Hepatocyte (in vitro differentiated cells): ENCODE measurements at regions not wholly inside any gene's neighbourhood (a gene's known extent, or its start where the extent isn't known, plus 50 kb on each side); places are given as distances from the start of the nearest gene placed in this dataset.

Source experiments
- DNase-seq: peaks from one replicate; pipeline ENCODE4 v3.0.0-alpha.2; 2016; ENCODE audit warnings: low spot score
- H2AFZ ChIP-seq: fragments of 200-600 bp; sonication (generic); 2 replicates; pipeline ENCODE4 v1.6.0; 2016; ENCODE audit warnings: antibody characterized with exemption, mild to moderate bottlenecking
- H3K27ac ChIP-seq: fragments of 200-600 bp; sonication (generic); 2 replicates; pipeline ENCODE4 v1.5.1; 2016; ENCODE audit warnings: mild to moderate bottlenecking
- H3K27me3 ChIP-seq: fragments of 200-600 bp; sonication (generic); 2 replicates; pipeline ENCODE4 v1.6.1; 2016
- H3K36me3 ChIP-seq: fragments of 200-600 bp; sonication (generic); replicated peaks from 2 replicates; pipeline ENCODE4 v1.5.1; 2016; ENCODE audit warnings: low read depth; ENCODE audit not compliant: insufficient read depth
- H3K4me1 ChIP-seq: fragments of 200-600 bp; sonication (generic); 2 replicates; pipeline ENCODE4 v1.5.1; 2016; ENCODE audit warnings: mild to moderate bottlenecking, moderate library complexity; ENCODE audit not compliant: insufficient read depth
- H3K4me2 ChIP-seq: fragments of 200-600 bp; sonication (generic); 2 replicates; pipeline ENCODE4 v1.6.0; 2016
- H3K4me3 ChIP-seq: fragments of 200-600 bp; sonication (generic); 2 replicates; pipeline ENCODE4 v1.5.1; 2016; ENCODE audit warnings: mild to moderate bottlenecking
- H3K79me2 ChIP-seq: fragments of 200-600 bp; sonication (generic); 2 replicates; pipeline ENCODE4 v1.6.0; 2017; ENCODE audit warnings: mild to moderate bottlenecking
- H3K9me2 ChIP-seq: fragments of 200-600 bp; sonication (generic); replicated peaks from 2 replicates; pipeline ENCODE4 v1.6.0; 2017; ENCODE audit warnings: mild to moderate bottlenecking; ENCODE audit not compliant: insufficient read depth
- H3K9me3 ChIP-seq: fragments of 200-600 bp; sonication (generic); 2 replicates; pipeline ENCODE4 v1.5.1; 2016; ENCODE audit warnings: low read depth, mild to moderate bottlenecking
- H4K20me1 ChIP-seq: fragments of 200-600 bp; sonication (generic); 2 replicates; pipeline ENCODE4 v1.6.0; 2016; ENCODE audit warnings: mild to moderate bottlenecking; ENCODE audit not compliant: insufficient read depth, poor library complexity, severe bottlenecking
- EZH2 ChIP-seq: fragments of 200-600 bp; sonication (generic); IDR thresholded peaks from 2 replicates; pipeline ENCODE4 v1.6.1; 2016; ENCODE audit warnings: antibody characterized with exemption, mild to moderate bottlenecking, borderline replicate concordance
- EZH2phosphoT487 ChIP-seq: fragments of 200-600 bp; sonication (generic); IDR thresholded peaks from one replicate; pipeline ENCODE4 v1.6.1; 2018; ENCODE audit warnings: antibody characterized with exemption, mild to moderate bottlenecking, low read depth, moderate library complexity; ENCODE audit not compliant: unreplicated experiment, severe bottlenecking
- WGBS: methylation state at CpG from one replicate; pipeline ENCODE4 v1.1.6; 2016; ENCODE audit warnings: low lambda C conversion rate; ENCODE audit errors: missing lambda C conversion rate; 5-methylcytosine and 5-hydroxymethylcytosine counted together
- TF ChIP-seq, protein P1 (sequence below): fragments of 200-600 bp; sonication (generic); IDR thresholded peaks from 2 replicates; pipeline ENCODE4 v1.5.1; 2016; ENCODE audit warnings: antibody characterized with exemption, mild to moderate bottlenecking; ENCODE audit not compliant: poor library complexity

GRCh38 chr4:181061787-181062186 lies 1181.4 kb upstream of the TENM3 start:
- no peaks in the 10 kb centered on the region for H3K36me3 ChIP-seq
- no peak overlapping the region for H3K4me3 ChIP-seq
- TF ChIP-seq, protein P1, sequence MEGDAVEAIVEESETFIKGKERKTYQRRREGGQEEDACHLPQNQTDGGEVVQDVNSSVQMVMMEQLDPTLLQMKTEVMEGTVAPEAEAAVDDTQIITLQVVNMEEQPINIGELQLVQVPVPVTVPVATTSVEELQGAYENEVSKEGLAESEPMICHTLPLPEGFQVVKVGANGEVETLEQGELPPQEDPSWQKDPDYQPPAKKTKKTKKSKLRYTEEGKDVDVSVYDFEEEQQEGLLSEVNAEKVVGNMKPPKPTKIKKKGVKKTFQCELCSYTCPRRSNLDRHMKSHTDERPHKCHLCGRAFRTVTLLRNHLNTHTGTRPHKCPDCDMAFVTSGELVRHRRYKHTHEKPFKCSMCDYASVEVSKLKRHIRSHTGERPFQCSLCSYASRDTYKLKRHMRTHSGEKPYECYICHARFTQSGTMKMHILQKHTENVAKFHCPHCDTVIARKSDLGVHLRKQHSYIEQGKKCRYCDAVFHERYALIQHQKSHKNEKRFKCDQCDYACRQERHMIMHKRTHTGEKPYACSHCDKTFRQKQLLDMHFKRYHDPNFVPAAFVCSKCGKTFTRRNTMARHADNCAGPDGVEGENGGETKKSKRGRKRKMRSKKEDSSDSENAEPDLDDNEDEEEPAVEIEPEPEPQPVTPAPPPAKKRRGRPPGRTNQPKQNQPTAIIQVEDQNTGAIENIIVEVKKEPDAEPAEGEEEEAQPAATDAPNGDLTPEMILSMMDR, result no peak
- TF ChIP-seq EZH2 (no peak), EZH2phosphoT487 (no peak)
- no peaks in the 10 kb centered on the region for H3K9me3 ChIP-seq
- no peaks in the 10 kb centered on the region for H4K20me1 ChIP-seq
- no peak overlapping the region for H2AFZ ChIP-seq
- no peak overlapping the region for H3K27ac ChIP-seq
- DNase-seq, result no peak
- H3K4me1 ChIP-seq, result no peaks in the 10 kb centered on the region
- H3K9me2 ChIP-seq, result no peaks in the 10 kb centered on the region
- H3K4me2 ChIP-seq, result no peak overlapping the region
- no peaks in the 10 kb centered on the region for H3K27me3 ChIP-seq
- no peaks in the 10 kb centered on the region for H3K79me2 ChIP-seq
- WGBS, result 56% methylated on average over 1 of the region's 1 CpG

DNA sequence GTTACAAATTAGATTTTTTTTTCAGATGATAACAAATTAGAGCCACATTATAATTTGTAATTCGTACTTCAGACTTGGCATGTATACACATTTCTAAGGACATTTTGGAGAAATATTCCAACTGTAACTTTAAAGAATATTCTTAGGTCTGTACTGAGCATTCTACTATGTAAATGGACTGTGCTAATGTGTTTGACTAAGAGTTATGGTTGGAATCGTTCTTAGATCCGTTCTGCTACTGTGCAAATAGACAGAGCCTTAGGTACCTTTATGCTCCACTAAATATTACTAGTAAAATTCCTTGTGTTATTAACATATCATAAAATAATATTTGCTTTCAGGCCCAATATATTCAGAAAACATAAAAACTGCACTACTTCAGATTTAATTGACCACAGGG lies 1180.0 kb upstream of the TENM3 start:
- TF ChIP-seq EZH2phosphoT487 (no peak), EZH2 (no peak)
- TF ChIP-seq, protein P1, result no peak
- Histone ChIP-seq H3K79me2 (no peaks in the 10 kb centered on the region), H3K4me1 (no peaks in the 10 kb centered on the region), H3K36me3 (no peaks in the 10 kb centered on the region), H3K4me2 (no peak overlapping the region), H3K9me3 (no peaks in the 10 kb centered on the region), H2AFZ (no peak overlapping the region), H3K27ac (no peak overlapping the region), H3K4me3 (no peak overlapping the region), H3K9me2 (no peaks in the 10 kb centered on the region), H3K27me3 (no peaks in the 10 kb centered on the region), H4K20me1 (no peaks in the 10 kb centered on the region)
- 78% methylated on average over 3 of the region's 3 CpGs for WGBS
- no peak for DNase-seq

DNA sequence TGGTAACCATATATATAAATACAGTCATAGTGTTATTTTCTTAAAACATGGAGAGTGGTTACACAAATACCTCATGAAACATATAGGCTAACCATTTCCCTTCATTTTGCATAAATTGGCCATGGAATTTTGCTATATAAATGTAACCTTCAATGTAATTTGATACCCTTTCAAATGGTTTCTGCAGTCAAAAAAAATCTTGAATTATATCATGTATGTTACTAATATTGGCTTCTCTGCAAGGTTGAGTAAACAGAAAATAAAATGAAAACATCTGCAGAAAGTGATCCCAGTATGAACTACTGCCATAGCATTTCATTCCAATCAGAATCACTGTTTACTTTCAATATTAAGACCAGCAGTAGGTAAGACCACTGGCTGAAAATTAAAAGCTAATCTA lies 1165.9 kb upstream of the TENM3 start:
- no peak overlapping the region for H3K27ac ChIP-seq
- no peak overlapping the region for H2AFZ ChIP-seq
- no peaks in the 10 kb centered on the region for H3K9me2 ChIP-seq
- H3K4me2 ChIP-seq, result no peak overlapping the region
- no peaks in the 10 kb centered on the region for H3K9me3 ChIP-seq
- TF ChIP-seq EZH2phosphoT487 (no peak), EZH2 (no peak)
- TF ChIP-seq, protein P1, result no peak
- no peaks in the 10 kb centered on the region for H3K79me2 ChIP-seq
- H3K36me3 ChIP-seq, result no peaks in the 10 kb centered on the region
- H3K4me1 ChIP-seq, result no peaks in the 10 kb centered on the region
- no peak for DNase-seq
- no peaks in the 10 kb centered on the region for H3K27me3 ChIP-seq
- no peaks in the 10 kb centered on the region for H4K20me1 ChIP-seq
- H3K4me3 ChIP-seq, result no peak overlapping the region

GRCh38 chr4:181078196-181078595 lies 1165.0 kb upstream of the TENM3 start:
- no peak for DNase-seq
- 79% methylated on average over 1 of the region's 1 CpG for WGBS

More at GRCh38 chr4:181078196-181078595, 1165.0 kb upstream of the TENM3 start:
- TF ChIP-seq EZH2phosphoT487 (no peak), EZH2 (no peak)
- TF ChIP-seq, protein P1, result no peak
- H3K4me2 ChIP-seq, result no peak overlapping the region
- H3K9me2 ChIP-seq, result no peaks in the 10 kb centered on the region
- no peak overlapping the region for H2AFZ ChIP-seq
- H3K4me3 ChIP-seq, result no peak overlapping the region
- no peaks in the 10 kb centered on the region for H3K27me3 ChIP-seq
- H4K20me1 ChIP-seq, result no peaks in the 10 kb centered on the region
- H3K36me3 ChIP-seq, result no peaks in the 10 kb centered on the region
- no peaks in the 10 kb centered on the region for H3K9me3 ChIP-seq
- no peaks in the 10 kb centered on the region for H3K79me2 ChIP-seq
- no peaks in the 10 kb centered on the region for H3K4me1 ChIP-seq
- H3K27ac ChIP-seq, result no peak overlapping the region
